ENCODE measurements at regions not wholly inside any gene's neighbourhood (a gene's known extent, or its start where the extent isn't known, plus 50 kb on each side); places are given as distances from the start of the nearest gene placed in this dataset.

- no peak for DNase-seq (ENCODE audit: low read depth)
- in situ Hi-C loops (cut with HindIII; ENCODE audit: low pct_unique_long_range_greater_than_20kb, low sequenced_read_pairs): no loop called here
Measured at GRCh38 chr1:193960040-193960439, 773.6 kb upstream of the B3GALT2 start.

GRCh38 chr1:193957556-193958095, 771.2 kb upstream of the B3GALT2 start:
- in situ Hi-C loops (cut with HindIII; ENCODE audit: low pct_unique_long_range_greater_than_20kb, low sequenced_read_pairs): no loop called here

GRCh38 chr1:193952778-193953374, 766.5 kb upstream of the B3GALT2 start:
- in situ Hi-C loops (cut with HindIII; ENCODE audit: low pct_unique_long_range_greater_than_20kb, low sequenced_read_pairs): no loop called here
- DNase-seq (ENCODE audit: low read depth): no peak

More at GRCh38 chr1:193957556-193958095, 771.2 kb upstream of the B3GALT2 start:
- DNase-seq (ENCODE audit: low read depth): no peak

- in situ Hi-C loops (cut with HindIII; ENCODE audit: low pct_unique_long_range_greater_than_20kb, low sequenced_read_pairs): no loop called here
- no peak for DNase-seq (ENCODE audit: low read depth)
Measured at GRCh38 chr1:193951984-193952383, 765.6 kb upstream of the B3GALT2 start.

GRCh38 chr1:193944454-193944853, 758.0 kb upstream of the B3GALT2 start:
- in situ Hi-C loops (cut with HindIII; ENCODE audit: low pct_unique_long_range_greater_than_20kb, low sequenced_read_pairs): no loop called here
- DNase-seq (ENCODE audit: low read depth): no peak

- no peak for DNase-seq (ENCODE audit: low read depth)
- in situ Hi-C loops (cut with HindIII; ENCODE audit: low pct_unique_long_range_greater_than_20kb, low sequenced_read_pairs): no loop called here
Measured at GRCh38 chr1:193940176-193940575, 753.8 kb upstream of the B3GALT2 start.

GRCh38 chr1:193939585-193939984, 753.2 kb upstream of the B3GALT2 start:
- no peak for DNase-seq (ENCODE audit: low read depth)
- in situ Hi-C loops (cut with HindIII; ENCODE audit: low pct_unique_long_range_greater_than_20kb, low sequenced_read_pairs): no loop called here

GRCh38 chr1:193937308-193937707, 750.9 kb upstream of the B3GALT2 start:
- no peak for DNase-seq (ENCODE audit: low read depth)
- in situ Hi-C loops (cut with HindIII; ENCODE audit: low pct_unique_long_range_greater_than_20kb, low sequenced_read_pairs): no loop called here

GRCh38 chr1:193932979-193933378, 746.6 kb upstream of the B3GALT2 start:
- no peak for DNase-seq (ENCODE audit: low read depth)
- in situ Hi-C loops (cut with HindIII; ENCODE audit: low pct_unique_long_range_greater_than_20kb, low sequenced_read_pairs): no loop called here

- in situ Hi-C loops (cut with HindIII; ENCODE audit: low pct_unique_long_range_greater_than_20kb, low sequenced_read_pairs): no loop called here
- DNase-seq (ENCODE audit: low read depth): no peak
Measured at GRCh38 chr1:193931356-193931755, 744.9 kb upstream of the B3GALT2 start.

- in situ Hi-C loops (cut with HindIII; ENCODE audit: low pct_unique_long_range_greater_than_20kb, low sequenced_read_pairs): no loop called here
- no peak for DNase-seq (ENCODE audit: low read depth)
Measured at GRCh38 chr1:193929374-193930033, 743.1 kb upstream of the B3GALT2 start.

GRCh38 chr1:193927550-193927949, 741.1 kb upstream of the B3GALT2 start:
- no peak for DNase-seq (ENCODE audit: low read depth)
- in situ Hi-C loops (cut with HindIII; ENCODE audit: low pct_unique_long_range_greater_than_20kb, low sequenced_read_pairs): no loop called here

- no peak for DNase-seq (ENCODE audit: low read depth)
- in situ Hi-C loops (cut with HindIII; ENCODE audit: low pct_unique_long_range_greater_than_20kb, low sequenced_read_pairs): no loop called here
Measured at GRCh38 chr1:193926956-193927355, 740.5 kb upstream of the B3GALT2 start.

GRCh38 chr1:193919827-193920226, 733.4 kb upstream of the B3GALT2 start:
- DNase-seq (ENCODE audit: low read depth): no peak
- in situ Hi-C loops (cut with HindIII; ENCODE audit: low pct_unique_long_range_greater_than_20kb, low sequenced_read_pairs): no loop called here

- in situ Hi-C loops (cut with HindIII; ENCODE audit: low pct_unique_long_range_greater_than_20kb, low sequenced_read_pairs): no loop called here
- no peak for DNase-seq (ENCODE audit: low read depth)
Measured at GRCh38 chr1:193916452-193916851, 730.0 kb upstream of the B3GALT2 start.

GRCh38 chr1:193914871-193915270, 728.5 kb upstream of the B3GALT2 start:
- in situ Hi-C loops (cut with HindIII; ENCODE audit: low pct_unique_long_range_greater_than_20kb, low sequenced_read_pairs): no loop called here
- DNase-seq (ENCODE audit: low read depth): no peak

GRCh38 chr1:193909406-193910082, 723.1 kb upstream of the B3GALT2 start:
- in situ Hi-C loops (cut with HindIII; ENCODE audit: low pct_unique_long_range_greater_than_20kb, low sequenced_read_pairs): no loop called here
- no peak for DNase-seq (ENCODE audit: low read depth)

- DNase-seq (ENCODE audit: low read depth): no peak
- in situ Hi-C loops (cut with HindIII; ENCODE audit: low pct_unique_long_range_greater_than_20kb, low sequenced_read_pairs): no loop called here
Measured at GRCh38 chr1:193905288-193906085, 719.1 kb upstream of the B3GALT2 start.

- in situ Hi-C loops (cut with HindIII; ENCODE audit: low pct_unique_long_range_greater_than_20kb, low sequenced_read_pairs): no loop called here
- DNase-seq (ENCODE audit: low read depth): no peak
Measured at GRCh38 chr1:193891788-193892187, 705.4 kb upstream of the B3GALT2 start.

Data from Caki2 (cell line).